ENCODE measurements at regions not wholly inside any gene's neighbourhood (a gene's known extent, or its start where the extent isn't known, plus 50 kb on each side); places are given as distances from the start of the nearest gene placed in this dataset.

DNA sequence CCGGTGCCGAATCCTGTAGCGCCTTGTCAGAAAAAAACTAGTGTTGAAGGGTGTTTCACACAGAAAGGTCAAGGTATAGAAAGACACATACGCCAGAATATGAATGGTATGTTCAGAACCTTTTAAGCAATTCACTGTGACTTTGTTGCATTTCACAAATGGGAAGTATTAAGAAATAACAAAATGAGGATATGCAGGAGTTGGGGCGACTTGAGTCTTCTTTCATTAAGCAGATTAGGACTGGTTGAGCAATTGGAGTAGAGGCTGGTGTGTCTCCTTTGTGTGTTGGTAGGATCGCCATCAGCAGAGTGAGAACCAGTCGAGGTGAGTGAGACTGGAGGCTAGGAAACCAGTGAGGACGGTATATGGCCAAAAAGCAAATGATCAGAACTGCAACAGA lies 1454.5 kb upstream of the TENM3 start:
- no peak overlapping the region for H3K4me3 ChIP-seq (ENCODE audit: low read depth, low read length)
- TF ChIP-seq, protein P1, sequence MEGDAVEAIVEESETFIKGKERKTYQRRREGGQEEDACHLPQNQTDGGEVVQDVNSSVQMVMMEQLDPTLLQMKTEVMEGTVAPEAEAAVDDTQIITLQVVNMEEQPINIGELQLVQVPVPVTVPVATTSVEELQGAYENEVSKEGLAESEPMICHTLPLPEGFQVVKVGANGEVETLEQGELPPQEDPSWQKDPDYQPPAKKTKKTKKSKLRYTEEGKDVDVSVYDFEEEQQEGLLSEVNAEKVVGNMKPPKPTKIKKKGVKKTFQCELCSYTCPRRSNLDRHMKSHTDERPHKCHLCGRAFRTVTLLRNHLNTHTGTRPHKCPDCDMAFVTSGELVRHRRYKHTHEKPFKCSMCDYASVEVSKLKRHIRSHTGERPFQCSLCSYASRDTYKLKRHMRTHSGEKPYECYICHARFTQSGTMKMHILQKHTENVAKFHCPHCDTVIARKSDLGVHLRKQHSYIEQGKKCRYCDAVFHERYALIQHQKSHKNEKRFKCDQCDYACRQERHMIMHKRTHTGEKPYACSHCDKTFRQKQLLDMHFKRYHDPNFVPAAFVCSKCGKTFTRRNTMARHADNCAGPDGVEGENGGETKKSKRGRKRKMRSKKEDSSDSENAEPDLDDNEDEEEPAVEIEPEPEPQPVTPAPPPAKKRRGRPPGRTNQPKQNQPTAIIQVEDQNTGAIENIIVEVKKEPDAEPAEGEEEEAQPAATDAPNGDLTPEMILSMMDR (IDR thresholded peaks at IDR 0.05; ENCODE audit: low read depth, low read length) = no peak
- H3K4me1 ChIP-seq = no peaks in the 10 kb centered on the region
- no peaks in the 10 kb centered on the region for H3K36me3 ChIP-seq
- no peaks in the 10 kb centered on the region for H3K27me3 ChIP-seq
- no peaks in the 10 kb centered on the region for H3K9me3 ChIP-seq
- DNase-seq = no peak

- Histone ChIP-seq H3K27me3 (no peaks in the 10 kb centered on the region), H3K9me3 (no peaks in the 10 kb centered on the region), H3K36me3 (no peaks in the 10 kb centered on the region), H3K4me3 (ENCODE audit: low read depth, low read length) (no peak overlapping the region), H3K4me1 (no peaks in the 10 kb centered on the region)
- TF ChIP-seq, protein P1 (IDR thresholded peaks at IDR 0.05; ENCODE audit: low read depth, low read length) = no peak
- DNase-seq = no peak
Observed at GRCh38 chr4:180789929-180790328, 1453.3 kb upstream of the TENM3 start.

- TF ChIP-seq, protein P1 (IDR thresholded peaks at IDR 0.05; ENCODE audit: low read depth, low read length) = no peak
- no peak for DNase-seq
- no peak overlapping the region for H3K4me3 ChIP-seq (ENCODE audit: low read depth, low read length)
Observed at GRCh38 chr4:180790471-180790870, 1452.7 kb upstream of the TENM3 start.

DNA sequence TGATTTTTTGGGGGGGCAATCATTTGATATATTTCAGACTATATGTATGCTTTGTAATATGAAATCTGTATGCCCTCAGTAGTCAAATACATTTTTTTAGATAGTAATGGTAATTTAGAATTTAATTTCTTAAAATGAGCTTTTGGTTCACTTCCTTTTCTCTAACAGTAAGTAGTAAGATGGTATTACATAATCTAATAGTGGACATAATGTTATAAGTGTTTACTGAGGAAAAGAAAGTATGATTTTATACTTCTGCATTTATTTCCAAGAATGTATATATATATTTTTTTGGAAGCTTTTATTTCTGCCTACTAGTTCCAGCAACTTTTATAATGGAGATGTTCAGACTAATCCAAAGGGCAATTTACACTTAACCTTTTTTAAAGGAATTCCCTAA lies 1450.7 kb upstream of the TENM3 start:
- Histone ChIP-seq H3K27me3 (no peaks in the 10 kb centered on the region), H3K4me1 (no peaks in the 10 kb centered on the region), H3K36me3 (no peaks in the 10 kb centered on the region), H3K4me3 (ENCODE audit: low read depth, low read length) (no peak overlapping the region), H3K9me3 (no peaks in the 10 kb centered on the region)
- TF ChIP-seq, protein P1 (IDR thresholded peaks at IDR 0.05; ENCODE audit: low read depth, low read length) = no peak
- DNase-seq = no peak

More at GRCh38 chr4:180790471-180790870, 1452.7 kb upstream of the TENM3 start:
- H3K27me3 ChIP-seq = no peaks in the 10 kb centered on the region
- no peaks in the 10 kb centered on the region for H3K36me3 ChIP-seq
- H3K9me3 ChIP-seq = no peaks in the 10 kb centered on the region
- H3K4me1 ChIP-seq = no peaks in the 10 kb centered on the region

DNA sequence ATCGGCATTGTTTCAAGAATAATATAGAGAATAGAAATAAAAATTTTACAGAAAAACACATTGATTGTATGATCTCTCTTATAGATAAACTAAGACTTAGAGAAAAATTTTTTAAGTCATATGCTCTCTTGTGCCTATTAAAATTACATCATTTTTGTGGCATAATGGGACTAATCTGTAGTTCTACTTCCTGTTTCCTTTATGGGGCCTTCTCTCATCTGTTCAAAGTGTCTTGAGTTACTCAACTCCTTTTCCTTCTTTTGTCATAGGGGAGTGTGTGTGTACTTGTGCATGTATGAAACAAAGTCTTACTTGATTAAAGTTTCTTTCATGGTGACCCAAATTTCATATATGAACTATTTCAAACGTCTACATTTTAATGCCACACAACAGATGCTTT lies 1448.9 kb upstream of the TENM3 start:
- Histone ChIP-seq H3K4me1 (no peaks in the 10 kb centered on the region), H3K27me3 (no peaks in the 10 kb centered on the region), H3K36me3 (no peaks in the 10 kb centered on the region), H3K4me3 (ENCODE audit: low read depth, low read length) (no peak overlapping the region), H3K9me3 (no peaks in the 10 kb centered on the region)
- no peak for DNase-seq
- TF ChIP-seq, protein P1 (IDR thresholded peaks at IDR 0.05; ENCODE audit: low read depth, low read length) = no peak

DNA sequence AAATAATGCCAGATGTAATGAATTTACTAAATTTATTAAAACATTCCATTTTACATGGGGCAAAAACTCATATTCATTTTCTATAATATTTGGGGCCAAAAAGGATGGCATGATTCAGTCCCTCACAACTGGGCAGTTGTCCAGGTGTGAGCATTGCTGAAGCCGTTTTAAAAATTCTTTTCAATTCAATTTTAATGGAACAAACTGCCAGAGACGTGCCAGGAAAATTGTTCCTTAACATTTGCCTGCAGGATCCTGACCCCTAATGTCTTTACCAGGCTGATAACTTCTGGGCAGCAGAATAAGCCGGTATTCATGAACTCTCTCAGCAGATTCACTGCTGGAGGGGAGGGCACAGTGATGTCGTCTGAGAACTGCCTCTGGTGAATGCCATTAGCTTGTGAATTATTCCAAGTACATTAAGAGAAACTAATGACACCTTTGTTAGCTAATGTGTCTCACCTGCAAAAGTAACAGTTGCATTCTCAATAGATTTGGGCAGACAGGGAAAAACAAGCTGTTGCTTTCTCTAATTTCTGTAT lies 1445.1 kb upstream of the TENM3 start:
- no peak overlapping the region for H3K4me3 ChIP-seq (ENCODE audit: low read depth, low read length)
- TF ChIP-seq, protein P1 (IDR thresholded peaks at IDR 0.05; ENCODE audit: low read depth, low read length) = no peak
- DNase-seq = no peak
- H3K36me3 ChIP-seq = no peaks in the 10 kb centered on the region
- no peaks in the 10 kb centered on the region; the same call in 1 of the 2 replicates for H3K4me1 ChIP-seq
- H3K9me3 ChIP-seq = no peaks in the 10 kb centered on the region
- H3K27me3 ChIP-seq = no peaks in the 10 kb centered on the region
